MM.1S (cell line): ENCODE measurements at regions not wholly inside any gene's neighbourhood (a gene's known extent, or its start where the extent isn't known, plus 50 kb on each side); places are given as distances from the start of the nearest gene placed in this dataset.

Experiments used
- DNase-seq: peaks from one replicate; pipeline ENCODE4 v3.0.0-alpha.2; 2015
- H2AFZ ChIP-seq: fragments of 300-600 bp; sonication (generic); 2 replicates; pipeline ENCODE4 v1.6.0; 2016; ENCODE audit warnings: antibody characterized with exemption, low read length
- H3F3A ChIP-seq: fragments of 300-600 bp; sonication (generic); 2 replicates; pipeline ENCODE4 v1.6.1; 2016; ENCODE audit warnings: mild to moderate bottlenecking, antibody characterized with exemption, low read length, moderate library complexity, mixed read lengths; ENCODE audit not compliant: insufficient read depth
- H3K27ac ChIP-seq: fragments of 300-600 bp; sonication (generic); 2 replicates; pipeline ENCODE4 v1.5.1; 2016; ENCODE audit warnings: mild to moderate bottlenecking, low read length
- H3K27me3 ChIP-seq: fragments of 300-600 bp; sonication (generic); replicated peaks from 2 replicates; pipeline ENCODE4 v1.6.0; 2016; ENCODE audit warnings: low read length; ENCODE audit not compliant: insufficient read depth
- H3K36me3 ChIP-seq: fragments of 300-600 bp; sonication (generic); replicated peaks from 2 replicates; pipeline ENCODE4 v1.6.1; 2016; ENCODE audit warnings: mild to moderate bottlenecking, low read length, mixed read lengths; ENCODE audit not compliant: insufficient read depth
- H3K4me1 ChIP-seq: fragments of 300-600 bp; sonication (generic); 2 replicates; pipeline ENCODE4 v1.6.1; 2016; ENCODE audit warnings: low read length, mixed read lengths
- H3K4me2 ChIP-seq: fragments of 300-600 bp; sonication (generic); 2 replicates; pipeline ENCODE4 v1.6.0; 2016; ENCODE audit warnings: low read depth, low read length
- H3K4me3 ChIP-seq: fragments of 300-600 bp; sonication (generic); 2 replicates; pipeline ENCODE4 v1.5.1; 2016; ENCODE audit warnings: low read length, mixed read lengths
- H3K79me2 ChIP-seq: fragments of 300-600 bp; sonication (generic); 2 replicates; pipeline ENCODE4 v1.6.1; 2016; ENCODE audit warnings: mixed run types, low read length, mixed read lengths
- H3K9ac ChIP-seq: fragments of 300-600 bp; sonication (generic); 2 replicates; pipeline ENCODE4 v1.6.1; 2016; ENCODE audit warnings: low read length, mixed read lengths
- H3K9me2 ChIP-seq: fragments of 300-600 bp; sonication (generic); replicated peaks from 2 replicates; pipeline ENCODE4 v1.6.1; 2016; ENCODE audit warnings: mild to moderate bottlenecking, low read length, mixed read lengths; ENCODE audit not compliant: insufficient read depth
- H3K9me3 ChIP-seq: fragments of 300-600 bp; sonication (generic); replicated peaks from 2 replicates; pipeline ENCODE4 v1.6.1; 2016; ENCODE audit warnings: mild to moderate bottlenecking, low read length, mixed read lengths; ENCODE audit not compliant: insufficient read depth
- H4K20me1 ChIP-seq: fragments of 300-600 bp; sonication (generic); 2 replicates; pipeline ENCODE4 v1.6.1; 2016; ENCODE audit warnings: mild to moderate bottlenecking, low read length, moderate library complexity, mixed read lengths; ENCODE audit not compliant: insufficient read depth
- EZH2 ChIP-seq: fragments of 300-600 bp; sonication (generic); optimal IDR thresholded peaks from 2 replicates; pipeline ENCODE3; 2017; ENCODE audit warnings: low read depth, mild to moderate bottlenecking, antibody characterized with exemption, low read length, mixed read lengths
- EZH2phosphoT487 ChIP-seq: fragments of 300-600 bp; sonication (generic); IDR thresholded peaks from 2 replicates; pipeline ENCODE4 v1.6.1; 2018; ENCODE audit warnings: antibody characterized with exemption, low read length
- TF ChIP-seq, protein P1 (sequence below): fragments of 300-600 bp; sonication (generic); IDR thresholded peaks from 2 replicates; pipeline ENCODE4 v1.5.1; 2016; ENCODE audit warnings: antibody characterized with exemption, low read length, mixed read lengths

DNA sequence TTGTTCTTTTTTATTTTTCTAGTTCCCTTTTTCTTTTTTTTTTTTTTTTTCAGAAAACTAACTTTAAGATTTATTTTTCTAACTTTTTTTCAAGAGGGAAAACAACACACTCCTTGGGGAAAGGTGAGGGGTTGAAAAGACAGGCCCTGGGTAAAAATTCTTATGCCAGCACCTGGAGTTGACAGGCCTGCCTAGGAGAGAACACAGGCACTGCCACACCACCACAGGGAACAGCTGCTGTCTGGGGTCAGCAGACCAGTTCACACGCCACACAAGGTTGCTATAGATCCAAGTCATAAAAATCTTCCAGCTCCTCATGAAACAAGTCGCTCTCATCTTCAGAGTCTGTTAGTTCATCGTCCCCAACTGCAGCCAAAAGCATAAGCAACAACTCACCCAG, 246.4 kb downstream of the C12orf50 start:
- H3K36me3 ChIP-seq: no peaks in the 10 kb centered on the region
- no peak for DNase-seq
- H3K27me3 ChIP-seq: no peaks in the 10 kb centered on the region
- no peak overlapping the region for H3K4me3 ChIP-seq
- H4K20me1 ChIP-seq: no peaks in the 10 kb centered on the region
- no peak for TF ChIP-seq EZH2phosphoT487
- TF ChIP-seq, protein P1, sequence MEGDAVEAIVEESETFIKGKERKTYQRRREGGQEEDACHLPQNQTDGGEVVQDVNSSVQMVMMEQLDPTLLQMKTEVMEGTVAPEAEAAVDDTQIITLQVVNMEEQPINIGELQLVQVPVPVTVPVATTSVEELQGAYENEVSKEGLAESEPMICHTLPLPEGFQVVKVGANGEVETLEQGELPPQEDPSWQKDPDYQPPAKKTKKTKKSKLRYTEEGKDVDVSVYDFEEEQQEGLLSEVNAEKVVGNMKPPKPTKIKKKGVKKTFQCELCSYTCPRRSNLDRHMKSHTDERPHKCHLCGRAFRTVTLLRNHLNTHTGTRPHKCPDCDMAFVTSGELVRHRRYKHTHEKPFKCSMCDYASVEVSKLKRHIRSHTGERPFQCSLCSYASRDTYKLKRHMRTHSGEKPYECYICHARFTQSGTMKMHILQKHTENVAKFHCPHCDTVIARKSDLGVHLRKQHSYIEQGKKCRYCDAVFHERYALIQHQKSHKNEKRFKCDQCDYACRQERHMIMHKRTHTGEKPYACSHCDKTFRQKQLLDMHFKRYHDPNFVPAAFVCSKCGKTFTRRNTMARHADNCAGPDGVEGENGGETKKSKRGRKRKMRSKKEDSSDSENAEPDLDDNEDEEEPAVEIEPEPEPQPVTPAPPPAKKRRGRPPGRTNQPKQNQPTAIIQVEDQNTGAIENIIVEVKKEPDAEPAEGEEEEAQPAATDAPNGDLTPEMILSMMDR: no peak
- TF ChIP-seq EZH2: no peak
- no peak overlapping the region for H3K9ac ChIP-seq
- no peaks in the 10 kb centered on the region for H3K79me2 ChIP-seq
- H3K4me1 ChIP-seq: no peaks in the 10 kb centered on the region
- H2AFZ ChIP-seq: no peak overlapping the region
- no peak overlapping the region for H3K4me2 ChIP-seq
- H3F3A ChIP-seq: no peaks in the 10 kb centered on the region
- H3K9me2 ChIP-seq: no peaks in the 10 kb centered on the region
- no peaks in the 10 kb centered on the region for H3K9me3 ChIP-seq
- no peak overlapping the region for H3K27ac ChIP-seq

DNA sequence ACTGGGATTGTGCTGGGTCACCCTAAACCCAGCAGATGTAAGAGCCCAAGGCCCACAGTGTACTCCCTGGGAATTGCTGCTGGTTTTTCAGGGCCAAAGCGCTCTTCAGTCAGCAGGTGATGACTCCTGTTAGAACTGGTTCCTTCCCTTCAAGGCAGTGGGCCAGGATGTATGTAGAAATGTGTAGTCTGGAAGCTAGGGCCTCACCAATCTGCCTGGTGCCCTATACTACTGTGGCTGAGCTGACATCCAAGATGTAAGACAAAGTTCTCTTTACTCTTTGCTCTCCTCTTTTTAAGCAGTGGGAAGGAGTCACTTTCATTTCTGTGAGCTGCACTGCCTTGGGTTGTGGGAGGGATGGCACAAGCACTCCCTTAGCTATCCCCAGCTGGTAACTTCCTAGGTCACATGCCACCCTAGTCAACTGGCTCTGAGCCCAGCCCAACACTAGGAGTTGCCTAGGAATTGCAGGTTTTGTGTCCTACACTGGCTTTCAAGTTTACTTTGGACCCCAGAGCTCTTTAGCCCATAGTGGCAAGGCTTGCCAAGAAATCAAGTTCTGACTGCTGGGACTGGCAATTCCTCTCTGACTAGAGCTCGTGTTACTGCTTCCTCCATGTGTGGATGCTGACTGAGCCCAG, 249.2 kb downstream of the C12orf50 start:
- H3K79me2 ChIP-seq: no peaks in the 10 kb centered on the region
- no peak overlapping the region for H3K9ac ChIP-seq
- no peak for DNase-seq
- H3K9me2 ChIP-seq: no peaks in the 10 kb centered on the region
- peaks cover 10% of the 10 kb centered on the region; the same call in 1 of the 2 replicates for H3K4me1 ChIP-seq
- H3K4me3 ChIP-seq: no peak overlapping the region
- H3K27ac ChIP-seq: no peak overlapping the region
- no peaks in the 10 kb centered on the region for H3K27me3 ChIP-seq
- TF ChIP-seq EZH2phosphoT487: no peak
- TF ChIP-seq EZH2: no peak
- TF ChIP-seq, protein P1: no peak
- no peak overlapping the region for H2AFZ ChIP-seq
- 0 out of 2 replicates have a peak, but pooled peaks cover 5% of the 10 kb centered on the region for H3F3A ChIP-seq
- H4K20me1 ChIP-seq: no peaks in the 10 kb centered on the region
- H3K4me2 ChIP-seq: no peak overlapping the region
- no peaks in the 10 kb centered on the region for H3K36me3 ChIP-seq
- H3K9me3 ChIP-seq: no peaks in the 10 kb centered on the region

DNA sequence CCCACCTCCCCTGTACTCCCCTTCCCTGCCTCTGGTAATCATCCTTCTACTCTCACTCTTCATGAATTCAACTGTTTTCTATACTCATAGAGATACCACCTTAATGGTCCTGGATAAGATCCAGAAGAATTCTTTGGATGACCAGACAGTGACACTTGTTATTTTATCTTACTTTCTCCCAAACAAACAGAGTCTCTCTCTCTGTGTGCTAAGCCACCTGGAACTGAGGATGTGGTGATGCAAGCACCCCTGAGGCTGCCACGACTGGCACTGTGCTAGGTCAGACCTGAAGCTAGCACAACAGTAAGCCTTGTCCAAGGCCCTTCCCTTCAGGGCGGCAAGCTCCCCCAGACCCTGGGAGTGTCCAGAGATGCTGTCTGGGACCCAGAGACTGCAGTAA, 250.2 kb downstream of the C12orf50 start:
- Histone ChIP-seq H3K9me3 (no peaks in the 10 kb centered on the region), H3K4me1 (peaks cover 10% of the 10 kb centered on the region; the same call in 1 of the 2 replicates), H3K79me2 (no peaks in the 10 kb centered on the region), H3K4me2 (no peak overlapping the region), H3K27me3 (no peaks in the 10 kb centered on the region), H3K9ac (no peak overlapping the region), H2AFZ (no peak overlapping the region), H3K9me2 (no peaks in the 10 kb centered on the region), H4K20me1 (no peaks in the 10 kb centered on the region), H3F3A (0 out of 2 replicates have a peak, but pooled peaks cover 5% of the 10 kb centered on the region), H3K4me3 (no peak overlapping the region), H3K27ac (no peak overlapping the region), H3K36me3 (no peaks in the 10 kb centered on the region)
- TF ChIP-seq EZH2phosphoT487 (no peak), EZH2 (no peak)
- TF ChIP-seq, protein P1: no peak
- no peak for DNase-seq
